MM.1S (cell line): ENCODE measurements at regions not wholly inside any gene's neighbourhood (a gene's known extent, or its start where the extent isn't known, plus 50 kb on each side); places are given as distances from the start of the nearest gene placed in this dataset.
A peak's percentile ranks its signal among the peaks of the same experiment; 100 is the strongest.

Experiments used
- DNase-seq: peaks from one replicate; pipeline ENCODE4 v3.0.0-alpha.2; 2015
- H2AFZ ChIP-seq: fragments of 300-600 bp; sonication (generic); 2 replicates; pipeline ENCODE4 v1.6.0; 2016; ENCODE audit warnings: antibody characterized with exemption, low read length
- H3F3A ChIP-seq: fragments of 300-600 bp; sonication (generic); 2 replicates; pipeline ENCODE4 v1.6.1; 2016; ENCODE audit warnings: mild to moderate bottlenecking, antibody characterized with exemption, low read length, moderate library complexity, mixed read lengths; ENCODE audit not compliant: insufficient read depth
- H3K27ac ChIP-seq: fragments of 300-600 bp; sonication (generic); 2 replicates; pipeline ENCODE4 v1.5.1; 2016; ENCODE audit warnings: mild to moderate bottlenecking, low read length
- H3K27me3 ChIP-seq: fragments of 300-600 bp; sonication (generic); replicated peaks from 2 replicates; pipeline ENCODE4 v1.6.0; 2016; ENCODE audit warnings: low read length; ENCODE audit not compliant: insufficient read depth
- H3K36me3 ChIP-seq: fragments of 300-600 bp; sonication (generic); replicated peaks from 2 replicates; pipeline ENCODE4 v1.6.1; 2016; ENCODE audit warnings: mild to moderate bottlenecking, low read length, mixed read lengths; ENCODE audit not compliant: insufficient read depth
- H3K4me1 ChIP-seq: fragments of 300-600 bp; sonication (generic); 2 replicates; pipeline ENCODE4 v1.6.1; 2016; ENCODE audit warnings: low read length, mixed read lengths
- H3K4me2 ChIP-seq: fragments of 300-600 bp; sonication (generic); 2 replicates; pipeline ENCODE4 v1.6.0; 2016; ENCODE audit warnings: low read depth, low read length
- H3K4me3 ChIP-seq: fragments of 300-600 bp; sonication (generic); 2 replicates; pipeline ENCODE4 v1.5.1; 2016; ENCODE audit warnings: low read length, mixed read lengths
- H3K79me2 ChIP-seq: fragments of 300-600 bp; sonication (generic); 2 replicates; pipeline ENCODE4 v1.6.1; 2016; ENCODE audit warnings: mixed run types, low read length, mixed read lengths
- H3K9ac ChIP-seq: fragments of 300-600 bp; sonication (generic); 2 replicates; pipeline ENCODE4 v1.6.1; 2016; ENCODE audit warnings: low read length, mixed read lengths
- H3K9me2 ChIP-seq: fragments of 300-600 bp; sonication (generic); replicated peaks from 2 replicates; pipeline ENCODE4 v1.6.1; 2016; ENCODE audit warnings: mild to moderate bottlenecking, low read length, mixed read lengths; ENCODE audit not compliant: insufficient read depth
- H3K9me3 ChIP-seq: fragments of 300-600 bp; sonication (generic); replicated peaks from 2 replicates; pipeline ENCODE4 v1.6.1; 2016; ENCODE audit warnings: mild to moderate bottlenecking, low read length, mixed read lengths; ENCODE audit not compliant: insufficient read depth
- H4K20me1 ChIP-seq: fragments of 300-600 bp; sonication (generic); 2 replicates; pipeline ENCODE4 v1.6.1; 2016; ENCODE audit warnings: mild to moderate bottlenecking, low read length, moderate library complexity, mixed read lengths; ENCODE audit not compliant: insufficient read depth
- EZH2 ChIP-seq: fragments of 300-600 bp; sonication (generic); optimal IDR thresholded peaks from 2 replicates; pipeline ENCODE3; 2017; ENCODE audit warnings: low read depth, mild to moderate bottlenecking, antibody characterized with exemption, low read length, mixed read lengths
- EZH2phosphoT487 ChIP-seq: fragments of 300-600 bp; sonication (generic); IDR thresholded peaks from 2 replicates; pipeline ENCODE4 v1.6.1; 2018; ENCODE audit warnings: antibody characterized with exemption, low read length
- TF ChIP-seq, protein P1 (sequence below): fragments of 300-600 bp; sonication (generic); IDR thresholded peaks from 2 replicates; pipeline ENCODE4 v1.5.1; 2016; ENCODE audit warnings: antibody characterized with exemption, low read length, mixed read lengths

DNA sequence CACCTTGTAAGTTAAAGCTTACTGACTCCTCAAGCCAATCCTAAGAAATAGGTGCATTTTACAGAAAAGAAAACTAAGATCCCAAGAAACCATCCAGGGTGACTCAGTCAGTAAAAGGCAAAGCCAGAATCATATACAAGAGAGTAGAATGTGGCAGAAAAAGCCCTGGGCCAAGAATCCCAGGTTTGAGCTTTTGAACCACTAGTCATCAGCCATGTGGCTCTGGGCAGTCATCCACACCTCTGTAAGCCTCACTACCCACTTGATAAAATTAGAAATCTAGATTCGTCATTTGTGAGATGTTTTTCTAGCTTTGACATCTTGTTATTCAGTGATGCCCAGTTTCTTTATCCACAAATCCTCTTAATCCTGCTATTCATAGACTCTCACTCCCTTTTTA is 122.2 kb upstream of the PDE5A start:
- Histone ChIP-seq H2AFZ (0 out of 2 replicates have a peak overlapping the region, but pooled peaks have one; percentile 12), H3K9ac (no peak overlapping the region), H3K9me2 (no peaks in the 10 kb centered on the region), H3K36me3 (no peaks in the 10 kb centered on the region), H3K9me3 (no peaks in the 10 kb centered on the region), H3K4me3 (no peak overlapping the region), H3K27me3 (no peaks in the 10 kb centered on the region), H3K27ac (no peak overlapping the region), H3F3A (no peaks in the 10 kb centered on the region), H3K4me1 (peaks cover 3% of the 10 kb centered on the region; the same call in 1 of the 2 replicates), H3K79me2 (no peaks in the 10 kb centered on the region), H4K20me1 (no peaks in the 10 kb centered on the region), H3K4me2 (no peak overlapping the region)
- no peak for DNase-seq
- TF ChIP-seq, protein P1, sequence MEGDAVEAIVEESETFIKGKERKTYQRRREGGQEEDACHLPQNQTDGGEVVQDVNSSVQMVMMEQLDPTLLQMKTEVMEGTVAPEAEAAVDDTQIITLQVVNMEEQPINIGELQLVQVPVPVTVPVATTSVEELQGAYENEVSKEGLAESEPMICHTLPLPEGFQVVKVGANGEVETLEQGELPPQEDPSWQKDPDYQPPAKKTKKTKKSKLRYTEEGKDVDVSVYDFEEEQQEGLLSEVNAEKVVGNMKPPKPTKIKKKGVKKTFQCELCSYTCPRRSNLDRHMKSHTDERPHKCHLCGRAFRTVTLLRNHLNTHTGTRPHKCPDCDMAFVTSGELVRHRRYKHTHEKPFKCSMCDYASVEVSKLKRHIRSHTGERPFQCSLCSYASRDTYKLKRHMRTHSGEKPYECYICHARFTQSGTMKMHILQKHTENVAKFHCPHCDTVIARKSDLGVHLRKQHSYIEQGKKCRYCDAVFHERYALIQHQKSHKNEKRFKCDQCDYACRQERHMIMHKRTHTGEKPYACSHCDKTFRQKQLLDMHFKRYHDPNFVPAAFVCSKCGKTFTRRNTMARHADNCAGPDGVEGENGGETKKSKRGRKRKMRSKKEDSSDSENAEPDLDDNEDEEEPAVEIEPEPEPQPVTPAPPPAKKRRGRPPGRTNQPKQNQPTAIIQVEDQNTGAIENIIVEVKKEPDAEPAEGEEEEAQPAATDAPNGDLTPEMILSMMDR, result no peak
- TF ChIP-seq EZH2phosphoT487 (no peak), EZH2 (no peak)

DNA sequence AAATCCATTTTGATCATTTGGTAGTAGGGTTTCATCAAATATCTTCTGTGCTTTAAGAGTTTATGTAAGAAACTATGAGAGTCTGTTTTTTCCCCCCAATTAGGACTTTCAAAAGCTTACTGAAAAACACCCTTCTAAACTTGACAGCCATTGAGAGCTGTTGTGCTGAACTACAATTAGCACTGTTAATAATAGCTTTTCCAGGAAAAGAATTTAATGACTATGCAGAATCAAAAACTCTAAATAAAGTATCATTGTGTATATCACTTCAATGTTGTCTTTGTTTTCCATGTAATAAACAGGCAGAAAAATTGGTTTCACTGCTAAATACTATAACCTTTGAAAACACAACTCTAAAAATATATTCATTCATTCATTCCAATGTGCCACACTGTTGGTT is 121.4 kb upstream of the PDE5A start:
- H3K4me2 ChIP-seq, result no peak overlapping the region
- H3K9me3 ChIP-seq, result no peaks in the 10 kb centered on the region
- no peak for DNase-seq
- no peak overlapping the region for H3K9ac ChIP-seq
- no peaks in the 10 kb centered on the region for H3K36me3 ChIP-seq
- H3K27me3 ChIP-seq, result no peaks in the 10 kb centered on the region
- H3K4me3 ChIP-seq, result no peak overlapping the region
- no peak overlapping the region for H2AFZ ChIP-seq
- no peaks in the 10 kb centered on the region for H3K9me2 ChIP-seq
- TF ChIP-seq EZH2phosphoT487 (no peak), EZH2 (no peak)
- TF ChIP-seq, protein P1, result no peak
- H3F3A ChIP-seq, result no peaks in the 10 kb centered on the region
- H4K20me1 ChIP-seq, result no peaks in the 10 kb centered on the region
- peaks cover 3% of the 10 kb centered on the region; the same call in 1 of the 2 replicates for H3K4me1 ChIP-seq
- H3K79me2 ChIP-seq, result no peaks in the 10 kb centered on the region
- H3K27ac ChIP-seq, result no peak overlapping the region

DNA sequence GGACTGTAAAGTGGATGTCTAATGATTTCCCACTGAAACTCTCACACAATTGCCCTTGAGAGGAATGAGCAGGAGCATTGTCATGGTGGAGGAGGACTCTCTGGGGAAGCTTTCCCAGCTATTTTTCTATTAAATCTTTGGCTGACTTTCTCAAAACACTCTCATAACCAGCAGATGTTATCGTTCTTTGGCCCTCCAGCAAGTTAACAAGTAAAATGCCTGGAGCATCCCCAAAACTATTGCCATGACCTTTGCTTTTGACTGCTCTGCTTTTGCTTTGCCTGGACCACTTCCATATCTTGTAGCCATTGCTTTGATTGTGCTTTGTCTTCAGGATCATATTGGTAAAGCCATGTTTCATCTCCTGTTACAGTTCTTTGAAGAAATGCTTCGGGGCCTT is 120.2 kb upstream of the PDE5A start:
- no peaks in the 10 kb centered on the region for H3F3A ChIP-seq
- TF ChIP-seq, protein P1, result no peak
- no peaks in the 10 kb centered on the region for H3K36me3 ChIP-seq
- H3K27me3 ChIP-seq, result no peaks in the 10 kb centered on the region
- no peaks in the 10 kb centered on the region for H3K9me2 ChIP-seq
- H4K20me1 ChIP-seq, result no peaks in the 10 kb centered on the region
- no peaks in the 10 kb centered on the region for H3K9me3 ChIP-seq
- no peak overlapping the region for H2AFZ ChIP-seq
- DNase-seq, result no peak
- peaks cover 3% of the 10 kb centered on the region; the same call in 1 of the 2 replicates for H3K4me1 ChIP-seq
- no peak overlapping the region for H3K27ac ChIP-seq
- H3K4me3 ChIP-seq, result no peak overlapping the region
- H3K4me2 ChIP-seq, result no peak overlapping the region
- no peak overlapping the region for H3K9ac ChIP-seq
- H3K79me2 ChIP-seq, result no peaks in the 10 kb centered on the region

DNA sequence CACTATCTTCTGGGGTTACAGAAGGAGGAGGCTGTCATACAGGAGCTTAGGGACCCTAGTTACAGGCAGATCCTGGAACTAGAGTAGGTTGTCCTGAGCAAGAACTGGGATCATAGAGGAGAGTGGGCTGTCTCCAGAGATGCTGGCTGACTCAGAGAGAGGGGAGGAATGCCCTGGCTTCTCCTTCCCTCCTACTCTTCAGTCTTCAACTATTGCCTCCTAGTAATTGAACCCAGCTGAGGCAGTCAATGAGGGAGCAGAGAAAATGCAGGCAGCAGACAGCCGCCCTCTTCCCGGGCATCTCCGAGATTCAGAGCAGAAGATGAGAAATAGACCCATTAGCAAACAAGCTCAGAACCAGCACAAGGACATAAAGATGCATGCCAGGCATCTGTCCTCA is 118.3 kb upstream of the PDE5A start:
- no peaks in the 10 kb centered on the region for H3K9me3 ChIP-seq

More for the DNA sequence above, 118.3 kb upstream of the PDE5A start:
- no peak overlapping the region for H3K4me2 ChIP-seq
- H4K20me1 ChIP-seq, result no peaks in the 10 kb centered on the region
- no peak overlapping the region for H3K4me3 ChIP-seq
- H3K9ac ChIP-seq, result no peak overlapping the region
- no peaks in the 10 kb centered on the region for H3K79me2 ChIP-seq
- H3F3A ChIP-seq, result no peaks in the 10 kb centered on the region
- TF ChIP-seq, protein P1, result no peak
- TF ChIP-seq EZH2 (no peak), EZH2phosphoT487 (no peak)
- DNase-seq, result no peak
- H3K27ac ChIP-seq, result no peak overlapping the region
- peaks cover 3% of the 10 kb centered on the region; the same call in 1 of the 2 replicates for H3K4me1 ChIP-seq
- no peaks in the 10 kb centered on the region for H3K9me2 ChIP-seq
- H3K27me3 ChIP-seq, result no peaks in the 10 kb centered on the region
- no peaks in the 10 kb centered on the region for H3K36me3 ChIP-seq
- no peak overlapping the region for H2AFZ ChIP-seq
